Progenitor cell of endocrine pancreas (in vitro differentiated cells): ENCODE measurements at regions not wholly inside any gene's neighbourhood (a gene's known extent, or its start where the extent isn't known, plus 50 kb on each side); places are given as distances from the start of the nearest gene placed in this dataset.
"Not testable (repeated sequence)": the region's sequence is repeated elsewhere in the genome, so short reads cannot be mapped to it uniquely, and the experiment has no call there.

Experiments
- DNase-seq: peaks from one replicate; pipeline ENCODE4 v3.0.0; 2021; ENCODE audit warnings: low spot score; ENCODE audit not compliant: unreplicated experiment
- H3K27ac Mint-ChIP-seq: 2 replicates; pipeline ENCODE4 v1.8.0; 2021; ENCODE audit warnings: mild to moderate bottlenecking, moderate library complexity, mixed read lengths
- H3K27me3 Mint-ChIP-seq: 2 replicates; pipeline ENCODE4 v1.8.0; 2021; ENCODE audit warnings: mixed read lengths
- H3K36me3 Mint-ChIP-seq: 2 replicates; pipeline ENCODE4 v1.8.0; 2022; ENCODE audit warnings: mixed read lengths; ENCODE audit not compliant: insufficient read depth
- H3K4me1 Mint-ChIP-seq: 2 replicates; pipeline ENCODE4 v1.8.0; 2021; ENCODE audit warnings: low read depth, mixed read lengths
- H3K4me3 Mint-ChIP-seq: 2 replicates; pipeline ENCODE4 v1.8.0; 2021; ENCODE audit warnings: low read depth, mild to moderate bottlenecking, moderate library complexity, mixed read lengths
- H3K9me3 Mint-ChIP-seq: 2 replicates; pipeline ENCODE4 v1.8.0; 2021; ENCODE audit warnings: low read depth, mixed read lengths
- CTCF ChIP-seq: fragments of 200-600 bp; sonication (generic); IDR thresholded peaks from one replicate; pipeline ENCODE4 v1.5.0; 2021; ENCODE audit warnings: antibody characterized with exemption, mild to moderate bottlenecking; ENCODE audit not compliant: unreplicated experiment

DNA sequence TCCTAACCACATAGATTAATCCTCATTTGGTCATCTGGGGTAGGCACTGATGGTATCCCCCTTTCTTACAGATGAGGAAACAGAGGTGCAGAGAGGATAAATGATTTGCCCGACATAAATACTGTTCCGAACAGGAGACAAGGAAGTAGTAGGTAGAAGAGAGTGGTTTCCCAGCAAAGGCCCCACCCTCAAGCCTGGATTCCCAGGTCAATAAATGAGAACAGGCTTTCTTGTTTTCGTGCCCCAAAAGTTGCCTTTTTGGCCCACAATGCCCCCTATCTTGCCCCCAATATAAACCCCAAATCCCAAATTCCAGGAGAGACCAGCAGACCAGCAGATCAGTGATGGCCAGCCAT lies 125.5 kb upstream of the PRR20G start:
- H3K4me1 Mint-ChIP-seq = peaks cover 3% of the 10 kb centered on the region
- TF ChIP-seq CTCF = no peak
- H3K27me3 Mint-ChIP-seq = peaks cover 34% of the 10 kb centered on the region
- no peaks in the 10 kb centered on the region for H3K36me3 Mint-ChIP-seq
- DNase-seq = no peak
- H3K4me3 Mint-ChIP-seq = no peak overlapping the region
- H3K27ac Mint-ChIP-seq = no peak overlapping the region
- H3K9me3 Mint-ChIP-seq = no peaks in the 10 kb centered on the region

DNA sequence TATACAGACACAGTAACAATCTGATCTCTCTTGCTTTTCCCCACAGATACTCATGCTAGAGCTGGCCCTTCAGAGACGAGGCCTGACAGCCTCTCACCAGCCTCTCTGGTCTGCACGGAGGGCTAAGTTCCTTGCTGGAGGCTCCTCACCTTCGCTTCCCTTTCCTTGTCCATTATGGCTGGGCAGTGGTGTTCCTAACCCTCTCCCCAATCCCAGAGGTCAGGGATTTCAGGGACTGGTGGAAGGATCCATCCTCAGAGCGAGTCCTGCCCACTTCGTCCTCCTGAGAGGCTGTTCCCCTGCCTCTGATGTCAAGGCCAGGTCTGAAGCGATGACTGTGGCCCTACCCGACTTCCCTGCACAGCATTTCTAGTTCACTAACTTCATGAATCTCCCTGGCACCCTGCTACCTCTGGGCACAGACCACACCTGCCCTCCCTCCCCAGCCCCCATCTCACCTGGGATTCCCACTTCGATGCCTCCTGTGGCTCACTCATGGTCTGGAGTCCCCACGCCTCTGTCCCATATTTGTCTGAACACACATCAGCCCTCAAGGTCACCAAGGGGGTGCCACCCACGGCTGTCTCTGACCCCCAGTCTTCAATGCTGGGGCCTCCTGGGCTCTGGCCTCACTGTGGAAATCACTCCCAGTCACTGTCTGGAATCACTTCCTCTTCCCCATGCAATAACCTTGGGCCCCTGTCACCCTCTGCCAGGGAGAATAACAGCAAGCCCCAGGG lies 124.9 kb upstream of the PRR20G start:
- DNase-seq = peak; percentile 5
- Mint-ChIP-seq H3K9me3 (no peaks in the 10 kb centered on the region), H3K36me3 (no peaks in the 10 kb centered on the region), H3K27ac (no peak overlapping the region), H3K4me1 (peaks cover 3% of the 10 kb centered on the region), H3K4me3 (no peak overlapping the region), H3K27me3 (peaks cover 32% of the 10 kb centered on the region)
- TF ChIP-seq CTCF = no peak

- H3K27ac Mint-ChIP-seq, DNase-seq, H3K4me3 Mint-ChIP-seq, H3K4me1 Mint-ChIP-seq, H3K36me3 Mint-ChIP-seq, H3K9me3 Mint-ChIP-seq: not testable (repeated sequence)
- H3K27me3 Mint-ChIP-seq = peaks cover 29% of the 10 kb centered on the region
Observed at GRCh38 chr3:127411875-127412274, 124.0 kb upstream of the PRR20G start.

GRCh38 chr3:127411083-127411727 lies 123.4 kb upstream of the PRR20G start:
- DNase-seq = peak; percentile 5
- H3K27ac Mint-ChIP-seq = no peak overlapping the region
- peaks cover 28% of the 10 kb centered on the region for H3K27me3 Mint-ChIP-seq
- no peak for TF ChIP-seq CTCF
- no peaks in the 10 kb centered on the region for H3K4me1 Mint-ChIP-seq
- no peak overlapping the region for H3K4me3 Mint-ChIP-seq
- no peaks in the 10 kb centered on the region for H3K36me3 Mint-ChIP-seq
- no peaks in the 10 kb centered on the region for H3K9me3 Mint-ChIP-seq

DNA sequence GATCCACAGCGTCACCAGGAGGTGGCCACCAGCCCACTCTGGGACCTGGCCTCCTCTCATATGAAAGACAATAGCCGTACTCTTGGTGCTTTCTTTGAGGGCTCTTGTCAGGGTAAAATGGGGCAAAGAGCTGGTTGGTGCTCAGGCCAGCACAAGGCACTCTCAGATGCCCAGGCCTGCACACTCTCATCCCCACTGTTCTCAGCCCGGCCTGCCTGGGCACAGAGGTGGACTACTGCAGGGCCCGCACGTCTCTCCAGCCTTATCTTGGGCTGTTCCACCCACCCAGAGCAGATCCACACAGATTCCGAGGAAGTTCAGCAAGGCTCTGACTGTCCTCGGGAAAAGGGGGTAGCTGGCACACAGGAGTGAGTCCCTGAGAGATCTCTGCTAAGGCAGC lies 122.8 kb upstream of the PRR20G start:
- no peak for TF ChIP-seq CTCF
- no peak overlapping the region for H3K4me3 Mint-ChIP-seq
- no peaks in the 10 kb centered on the region for H3K36me3 Mint-ChIP-seq
- H3K4me1 Mint-ChIP-seq = no peaks in the 10 kb centered on the region
- no peak for DNase-seq
- H3K27me3 Mint-ChIP-seq = peaks cover 29% of the 10 kb centered on the region
- H3K27ac Mint-ChIP-seq = no peak overlapping the region
- H3K9me3 Mint-ChIP-seq = no peaks in the 10 kb centered on the region

DNA sequence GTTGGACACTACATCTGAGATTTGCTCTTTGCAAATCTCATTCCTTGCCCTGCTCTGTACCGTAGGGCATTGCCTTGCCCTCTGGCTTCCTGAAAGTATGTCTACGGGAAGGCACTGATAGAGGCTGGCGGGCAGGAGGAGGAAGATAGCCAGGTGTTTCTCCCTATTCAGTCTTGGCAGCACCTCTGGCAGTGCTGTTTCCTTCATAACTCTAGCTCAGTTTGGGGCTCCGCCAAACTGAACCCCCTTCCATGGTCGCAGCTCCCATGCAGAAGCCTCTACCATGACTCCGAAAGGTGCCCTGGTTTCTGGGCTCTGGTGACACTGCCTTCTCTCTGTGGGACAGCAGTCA lies 122.3 kb upstream of the PRR20G start:
- H3K27ac Mint-ChIP-seq = no peak overlapping the region
- no peaks in the 10 kb centered on the region for H3K9me3 Mint-ChIP-seq
- DNase-seq = no peak
- no peaks in the 10 kb centered on the region for H3K4me1 Mint-ChIP-seq
- H3K36me3 Mint-ChIP-seq = no peaks in the 10 kb centered on the region
- H3K27me3 Mint-ChIP-seq = peaks cover 31% of the 10 kb centered on the region
- no peak for TF ChIP-seq CTCF
- H3K4me3 Mint-ChIP-seq = no peak overlapping the region
